ENCODE measurements at regions not wholly inside any gene's neighbourhood (a gene's known extent, or its start where the extent isn't known, plus 50 kb on each side); places are given as distances from the start of the nearest gene placed in this dataset.

DNA sequence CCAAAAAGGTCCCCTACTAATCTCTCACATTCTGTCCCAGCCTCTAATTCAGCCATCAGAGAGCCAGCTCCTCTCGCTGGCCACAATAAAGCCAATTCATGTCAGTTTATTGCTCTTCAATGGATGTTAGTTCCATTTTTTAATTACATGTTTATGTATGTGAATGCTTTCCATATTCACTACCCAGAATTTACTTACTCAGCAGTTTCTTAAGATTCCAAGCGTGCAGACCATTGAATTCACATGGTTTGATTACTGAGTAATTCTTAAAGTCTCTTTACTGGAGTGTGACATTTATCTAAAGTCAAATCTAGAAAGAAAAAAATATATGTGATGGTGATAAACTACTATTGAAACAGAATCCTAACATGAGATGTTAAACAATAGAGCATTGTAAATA lies 102.2 kb downstream of the LLPH start:
- Histone ChIP-seq H3K9ac (ENCODE audit: low read length) (no peak overlapping the region), H3K4me1 (ENCODE audit: low read length) (peaks cover 31% of the 10 kb centered on the region), H3K9me3 (ENCODE audit: insufficient read depth, low read length) (no peaks in the 10 kb centered on the region), H3K4me3 (ENCODE audit: low read length) (no peak overlapping the region), H2AFZ (ENCODE audit: low read depth, low read length) (no peak overlapping the region), H3K27me3 (ENCODE audit: low read depth, low read length) (no peaks in the 10 kb centered on the region), H3K79me2 (ENCODE audit: low read length) (no peaks in the 10 kb centered on the region), H3K27ac (ENCODE audit: low read length) (no peak overlapping the region), H4K20me1 (ENCODE audit: insufficient read depth, low read length) (no peaks in the 10 kb centered on the region), H3K4me2 (ENCODE audit: low read length) (no peak overlapping the region), H3K36me3 (replicated peaks; ENCODE audit: low read depth, low read length) (no peaks in the 10 kb centered on the region)
- no peak for TF ChIP-seq EZH2phosphoT487 (IDR thresholded peaks at IDR 0.05; ENCODE audit: low read depth)
- TF ChIP-seq, protein P1, sequence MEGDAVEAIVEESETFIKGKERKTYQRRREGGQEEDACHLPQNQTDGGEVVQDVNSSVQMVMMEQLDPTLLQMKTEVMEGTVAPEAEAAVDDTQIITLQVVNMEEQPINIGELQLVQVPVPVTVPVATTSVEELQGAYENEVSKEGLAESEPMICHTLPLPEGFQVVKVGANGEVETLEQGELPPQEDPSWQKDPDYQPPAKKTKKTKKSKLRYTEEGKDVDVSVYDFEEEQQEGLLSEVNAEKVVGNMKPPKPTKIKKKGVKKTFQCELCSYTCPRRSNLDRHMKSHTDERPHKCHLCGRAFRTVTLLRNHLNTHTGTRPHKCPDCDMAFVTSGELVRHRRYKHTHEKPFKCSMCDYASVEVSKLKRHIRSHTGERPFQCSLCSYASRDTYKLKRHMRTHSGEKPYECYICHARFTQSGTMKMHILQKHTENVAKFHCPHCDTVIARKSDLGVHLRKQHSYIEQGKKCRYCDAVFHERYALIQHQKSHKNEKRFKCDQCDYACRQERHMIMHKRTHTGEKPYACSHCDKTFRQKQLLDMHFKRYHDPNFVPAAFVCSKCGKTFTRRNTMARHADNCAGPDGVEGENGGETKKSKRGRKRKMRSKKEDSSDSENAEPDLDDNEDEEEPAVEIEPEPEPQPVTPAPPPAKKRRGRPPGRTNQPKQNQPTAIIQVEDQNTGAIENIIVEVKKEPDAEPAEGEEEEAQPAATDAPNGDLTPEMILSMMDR (IDR thresholded peaks at IDR 0.05; ENCODE audit: low read depth, low read length) = no peak

DNA sequence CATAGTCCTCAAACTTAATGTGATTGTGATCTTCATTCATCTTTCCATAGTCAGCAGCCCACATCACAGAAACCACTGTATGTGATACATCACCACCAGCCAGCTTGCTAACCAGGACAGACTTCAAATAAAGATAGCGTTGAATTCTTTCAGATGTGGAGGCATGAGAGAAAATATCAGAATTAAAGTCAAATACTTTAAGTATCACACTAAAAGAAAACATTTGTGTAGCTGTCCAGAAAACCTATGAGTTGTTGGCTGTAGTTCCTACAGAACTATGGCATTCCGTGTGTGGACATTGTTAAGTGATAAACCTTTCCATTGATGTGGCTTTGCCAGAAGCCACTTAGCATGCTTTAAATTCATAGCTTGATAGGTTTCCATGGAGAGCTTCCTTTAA lies 105.1 kb downstream of the LLPH start:
- Histone ChIP-seq H3K4me2 (ENCODE audit: low read length) (no peak overlapping the region), H3K9me3 (ENCODE audit: insufficient read depth, low read length) (no peaks in the 10 kb centered on the region), H3K27me3 (ENCODE audit: low read depth, low read length) (no peaks in the 10 kb centered on the region), H3K9ac (ENCODE audit: low read length) (no peak overlapping the region), H3K4me3 (ENCODE audit: low read length) (no peak overlapping the region), H3K79me2 (ENCODE audit: low read length) (no peaks in the 10 kb centered on the region), H3K27ac (ENCODE audit: low read length) (no peak overlapping the region), H4K20me1 (ENCODE audit: insufficient read depth, low read length) (no peaks in the 10 kb centered on the region), H3K36me3 (replicated peaks; ENCODE audit: low read depth, low read length) (no peaks in the 10 kb centered on the region), H3K4me1 (ENCODE audit: low read length) (0 out of 2 replicates have a peak, but pooled peaks cover 6% of the 10 kb centered on the region), H2AFZ (ENCODE audit: low read depth, low read length) (no peak overlapping the region)
- TF ChIP-seq EZH2phosphoT487 (IDR thresholded peaks at IDR 0.05; ENCODE audit: low read depth) = no peak
- TF ChIP-seq, protein P1 (IDR thresholded peaks at IDR 0.05; ENCODE audit: low read depth, low read length) = no peak

DNA sequence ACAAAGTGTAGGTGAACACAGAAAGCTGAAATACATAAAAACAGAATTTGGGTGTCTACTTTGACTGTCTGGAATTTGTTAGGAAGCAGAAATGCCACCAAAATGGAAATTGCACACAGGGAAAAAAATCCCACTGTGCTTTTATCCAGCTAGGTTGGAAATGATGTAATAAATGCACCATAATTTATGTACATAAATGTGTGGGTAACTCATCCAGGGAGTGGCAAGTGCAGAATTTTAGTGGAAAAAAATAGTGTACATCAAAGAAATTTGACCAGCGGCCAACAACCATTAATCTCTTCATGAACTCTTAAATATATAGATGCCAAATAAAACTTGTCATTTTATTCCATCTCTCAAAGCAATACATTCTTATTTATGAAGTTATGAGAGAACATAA lies 105.6 kb downstream of the LLPH start:
- no peak overlapping the region for H3K9ac ChIP-seq (ENCODE audit: low read length)
- H3K4me1 ChIP-seq (ENCODE audit: low read length) = 0 out of 2 replicates have a peak, but pooled peaks cover 6% of the 10 kb centered on the region
- no peaks in the 10 kb centered on the region for H3K27me3 ChIP-seq (ENCODE audit: low read depth, low read length)
- H3K4me3 ChIP-seq (ENCODE audit: low read length) = no peak overlapping the region
- H2AFZ ChIP-seq (ENCODE audit: low read depth, low read length) = no peak overlapping the region
- no peak overlapping the region for H3K4me2 ChIP-seq (ENCODE audit: low read length)
- no peaks in the 10 kb centered on the region for H3K79me2 ChIP-seq (ENCODE audit: low read length)
- TF ChIP-seq, protein P1 (IDR thresholded peaks at IDR 0.05; ENCODE audit: low read depth, low read length) = no peak
- TF ChIP-seq EZH2phosphoT487 (IDR thresholded peaks at IDR 0.05; ENCODE audit: low read depth) = no peak
- H3K9me3 ChIP-seq (ENCODE audit: insufficient read depth, low read length) = no peaks in the 10 kb centered on the region
- no peaks in the 10 kb centered on the region for H4K20me1 ChIP-seq (ENCODE audit: insufficient read depth, low read length)
- H3K36me3 ChIP-seq (replicated peaks; ENCODE audit: low read depth, low read length) = no peaks in the 10 kb centered on the region
- H3K27ac ChIP-seq (ENCODE audit: low read length) = no peak overlapping the region

DNA sequence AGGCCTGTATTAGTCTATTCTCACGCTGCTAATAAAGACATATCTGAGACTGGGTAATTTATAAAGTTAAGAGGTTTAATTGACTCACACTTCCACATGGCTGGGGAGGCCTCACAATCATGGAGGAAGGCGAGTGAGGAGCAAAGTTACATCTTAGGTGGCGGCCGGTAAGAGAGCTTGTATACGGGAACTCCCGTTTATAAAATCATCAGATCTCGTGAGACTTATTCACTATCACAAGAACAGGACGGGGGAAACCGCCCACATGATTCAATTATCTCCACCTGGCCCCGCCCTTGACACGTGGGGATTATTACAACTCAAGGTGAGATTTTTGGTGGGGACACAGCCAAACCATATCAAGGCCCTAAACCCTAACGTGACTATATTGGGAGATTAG lies 110.1 kb downstream of the LLPH start:
- Histone ChIP-seq H3K9ac (ENCODE audit: low read length) (no peak overlapping the region), H3K27ac (ENCODE audit: low read length) (no peak overlapping the region), H3K36me3 (replicated peaks; ENCODE audit: low read depth, low read length) (no peaks in the 10 kb centered on the region), H3K4me1 (ENCODE audit: low read length) (peaks cover 6% of the 10 kb centered on the region), H2AFZ (ENCODE audit: low read depth, low read length) (no peak overlapping the region), H3K27me3 (ENCODE audit: low read depth, low read length) (no peaks in the 10 kb centered on the region), H3K79me2 (ENCODE audit: low read length) (no peaks in the 10 kb centered on the region), H3K4me3 (ENCODE audit: low read length) (no peak overlapping the region), H3K4me2 (ENCODE audit: low read length) (no peak overlapping the region), H3K9me3 (ENCODE audit: insufficient read depth, low read length) (no peaks in the 10 kb centered on the region), H4K20me1 (ENCODE audit: insufficient read depth, low read length) (no peaks in the 10 kb centered on the region)
- TF ChIP-seq, protein P1 (IDR thresholded peaks at IDR 0.05; ENCODE audit: low read depth, low read length) = no peak
- no peak for TF ChIP-seq EZH2phosphoT487 (IDR thresholded peaks at IDR 0.05; ENCODE audit: low read depth)
